GM23338 (cell line): ENCODE measurements at regions not wholly inside any gene's neighbourhood (a gene's known extent, or its start where the extent isn't known, plus 50 kb on each side); places are given as distances from the start of the nearest gene placed in this dataset.

Source experiments
- ATAC-seq: fragments of 200-7000 bp; cut with Tn5 transposase; 3 replicates; pipeline ENCODE4 v1.9.1; 2020
- DNase-seq: peaks from one replicate; pipeline ENCODE4 v3.0.0-alpha.2; 2015; ENCODE audit warnings: low spot score
- H2AFZ ChIP-seq: fragments of 200-600 bp; sonication (generic); 2 replicates; pipeline ENCODE4 v1.8.0; 2016; ENCODE audit warnings: antibody characterized with exemption, mild to moderate bottlenecking, moderate library complexity
- H3F3A ChIP-seq: fragments of 200-600 bp; sonication (generic); replicated peaks from 2 replicates; pipeline ENCODE4 v1.8.0; 2017; ENCODE audit warnings: antibody characterized with exemption, mixed run types, low read depth
- H3K27ac ChIP-seq: fragments of 200-600 bp; sonication (generic); 2 replicates; pipeline ENCODE4 v1.6.1; 2016; ENCODE audit warnings: low read depth
- H3K27me3 ChIP-seq: fragments of 200-600 bp; sonication (generic); 2 replicates; pipeline ENCODE4 v1.8.0; 2016; ENCODE audit warnings: mild to moderate bottlenecking, mixed run types, moderate library complexity; ENCODE audit not compliant: insufficient read depth
- H3K36me3 ChIP-seq: fragments of 200-600 bp; sonication (generic); 2 replicates; pipeline ENCODE4 v1.8.0; 2016; ENCODE audit warnings: mild to moderate bottlenecking; ENCODE audit not compliant: insufficient read depth
- H3K4me1 ChIP-seq: fragments of 200-600 bp; sonication (generic); 2 replicates; pipeline ENCODE4 v1.8.0; 2016; ENCODE audit warnings: mild to moderate bottlenecking, moderate library complexity; ENCODE audit not compliant: insufficient read depth
- H3K4me2 ChIP-seq: fragments of 200-600 bp; sonication (generic); 2 replicates; pipeline ENCODE4 v1.7.1; 2017; ENCODE audit warnings: mixed run types
- H3K4me3 ChIP-seq: fragments of 200-600 bp; sonication (generic); 2 replicates; pipeline ENCODE4 v1.6.1; 2016; ENCODE audit warnings: mixed run types
- H3K79me2 ChIP-seq: fragments of 200-600 bp; sonication (generic); replicated peaks from 2 replicates; pipeline ENCODE4 v1.8.0; 2017; ENCODE audit warnings: mild to moderate bottlenecking; ENCODE audit not compliant: insufficient read depth
- H3K9me2 ChIP-seq: fragments of 200-600 bp; sonication (generic); 2 replicates; pipeline ENCODE4 v1.8.0; 2017; ENCODE audit not compliant: insufficient read depth
- H4K20me1 ChIP-seq: fragments of 200-600 bp; sonication (generic); replicated peaks from 2 replicates; pipeline ENCODE4 v1.8.0; 2017; ENCODE audit warnings: mild to moderate bottlenecking; ENCODE audit not compliant: insufficient read depth
- H3K27ac Mint-ChIP-seq: 2 replicates; pipeline ENCODE4 v1.8.0; 2020; ENCODE audit warnings: inconsistent platforms, mild to moderate bottlenecking, moderate library complexity, mixed read lengths
- H3K27me3 Mint-ChIP-seq: 3 replicates; pipeline ENCODE4 v1.8.0; 2022; ENCODE audit warnings: low read depth, mild to moderate bottlenecking, moderate library complexity, mixed read lengths, inconsistent platforms; ENCODE audit not compliant: insufficient read depth, poor library complexity
- H3K36me3 Mint-ChIP-seq: 3 replicates; pipeline ENCODE4 v1.8.0; 2021; ENCODE audit warnings: low read depth, mild to moderate bottlenecking, inconsistent platforms, moderate library complexity, mixed read lengths
- H3K4me1 Mint-ChIP-seq: 3 replicates; pipeline ENCODE4 v1.8.0; 2020; ENCODE audit warnings: mild to moderate bottlenecking, inconsistent platforms, mixed read lengths
- H3K4me3 Mint-ChIP-seq: 3 replicates; pipeline ENCODE4 v1.8.0; 2021; ENCODE audit warnings: moderate library complexity, mild to moderate bottlenecking, inconsistent platforms, mixed read lengths
- H3K9me3 Mint-ChIP-seq: 3 replicates; pipeline ENCODE4 v1.8.0; 2020; ENCODE audit warnings: moderate library complexity, mild to moderate bottlenecking, inconsistent platforms, mixed read lengths
- CREB1 ChIP-seq: fragments of 250-450 bp; sonication (Bioruptor Pico); IDR thresholded peaks from 2 replicates; pipeline ENCODE4 v1.5.0; 2020; ENCODE audit warnings: low read depth, mild to moderate bottlenecking, moderate library complexity
- CTCF ChIP-seq, 2 experiments: fragments of 200-600 bp in 1 of 2; sonication (generic) in 1 of 2; conservative IDR thresholded peaks; 2 replicates each; pipeline versions ENCODE4 v1.5.1 to v1.6.1; 2016 to 2017; ENCODE audit warnings: antibody characterized with exemption in 2 of 2, low read depth in 2 of 2, mild to moderate bottlenecking in 2 of 2, moderate library complexity in 1 of 2
- ETS1 ChIP-seq: IDR thresholded peaks from 2 replicates; pipeline ENCODE4 v1.6.1; 2016; ENCODE audit warnings: antibody characterized with exemption
- EZH2 ChIP-seq: fragments of 200-600 bp; sonication (generic); IDR thresholded peaks from one replicate; pipeline ENCODE4 v1.8.0; 2017; ENCODE audit warnings: antibody characterized with exemption, mild to moderate bottlenecking, low read depth; ENCODE audit not compliant: unreplicated experiment
- EZH2phosphoT487 ChIP-seq: fragments of 200-600 bp; sonication (generic); IDR thresholded peaks from one replicate; pipeline ENCODE4 v1.8.1; 2018; ENCODE audit warnings: antibody characterized with exemption; ENCODE audit not compliant: unreplicated experiment
- NANOG ChIP-seq: IDR thresholded peaks from 2 replicates; pipeline ENCODE4 v1.6.1; 2016; ENCODE audit warnings: antibody characterized with exemption, borderline replicate concordance
- POLR2AphosphoS5 ChIP-seq: IDR thresholded peaks from 2 replicates; pipeline ENCODE4 v1.6.1; 2016; ENCODE audit warnings: antibody characterized with exemption, low read depth
- STAT1 ChIP-seq: IDR thresholded peaks from one replicate; pipeline ENCODE4 v1.6.1; 2016; ENCODE audit warnings: antibody characterized with exemption; ENCODE audit not compliant: unreplicated experiment
- ZNF114 ChIP-seq: fragments of 250-450 bp; sonication (Bioruptor Pico); IDR thresholded peaks from 2 replicates; pipeline ENCODE4 v1.5.0; 2020; ENCODE audit warnings: mild to moderate bottlenecking, moderate library complexity
- ZNF331 ChIP-seq: fragments of 250-450 bp; sonication (Bioruptor Pico); IDR thresholded peaks from 2 replicates; pipeline ENCODE4 v1.5.0; 2020; ENCODE audit warnings: low read depth, mild to moderate bottlenecking, moderate library complexity
- ZNF462 ChIP-seq: fragments of 250-450 bp; sonication (Bioruptor Pico); IDR thresholded peaks from 2 replicates; pipeline ENCODE4 v1.5.0; 2020; ENCODE audit warnings: mild to moderate bottlenecking, moderate library complexity

GRCh38 chr1:68551459-68551858 lies 54.6 kb upstream of the DEPDC1 start:
- Histone ChIP-seq H3K36me3 (no peaks in the 10 kb centered on the region), H3K79me2 (no peaks in the 10 kb centered on the region), H3K27ac (no peak overlapping the region), H3F3A (no peaks in the 10 kb centered on the region), H3K4me3 (no peak overlapping the region), H2AFZ (no peak overlapping the region), H3K4me2 (no peak overlapping the region), H3K4me1 (no peaks in the 10 kb centered on the region), H3K27me3 (no peaks in the 10 kb centered on the region), H3K9me2 (peaks cover 17% of the 10 kb centered on the region; the same call in 1 of the 2 replicates), H4K20me1 (no peaks in the 10 kb centered on the region)
- DNase-seq (no peak), ATAC-seq (no peak)
- Mint-ChIP-seq H3K4me1 (no peaks in the 10 kb centered on the region), H3K27ac (no peak overlapping the region), H3K9me3 (peaks cover 32% of the 10 kb centered on the region; the same call in 2 of the 3 replicates), H3K36me3 (peaks cover 6% of the 10 kb centered on the region; the same call in 2 of the 3 replicates), H3K27me3 (peaks cover 1% of the 10 kb centered on the region), H3K4me3 (no peak overlapping the region)
- TF ChIP-seq STAT1 (no peak), CREB1 (no peak), EZH2phosphoT487 (no peak), POLR2AphosphoS5 (no peak), EZH2 (no peak), NANOG (no peak), CTCF (conservative IDR thresholded peaks at IDR 0.05; ENCODE audit: low read depth in 2 of 2) (no peak), ETS1 (no peak), ZNF331 (no peak), ZNF462 (no peak), ZNF114 (no peak)
